ENCODE measurements at regions not wholly inside any gene's neighbourhood (a gene's known extent, or its start where the extent isn't known, plus 50 kb on each side); places are given as distances from the start of the nearest gene placed in this dataset.

GRCh38 chr3:176167272-176167671 is 1030.0 kb downstream of the TBL1XR1 start:
- H3K9me3 ChIP-seq = no peaks in the 10 kb centered on the region
- H3K4me3 ChIP-seq = no peak overlapping the region
- H3K36me3 ChIP-seq = no peaks in the 10 kb centered on the region
- H3K27me3 ChIP-seq = no peaks in the 10 kb centered on the region
- WGBS, 2 donors (ENCODE audit: low coverage in 1 of 2) = 61 to 69% methylated on average over 2 of the region's 2 CpGs
- ATAC-seq = no peak
- no peaks in the 10 kb centered on the region for H3K4me1 ChIP-seq
- no peak overlapping the region for H3K27ac ChIP-seq
- TF ChIP-seq CTCF (IDR thresholded peaks at IDR 0.05) (no peak), POLR2AphosphoS5 (IDR thresholded peaks at IDR 0.05) (no peak), EP300 (IDR thresholded peaks at IDR 0.05) (no peak), POLR2A (IDR thresholded peaks at IDR 0.05) (no peak)

GRCh38 chr3:176160997-176161396 is 1036.3 kb downstream of the TBL1XR1 start:
- ATAC-seq = no peak
- no peak overlapping the region for H3K27ac ChIP-seq
- peaks cover 0 to 7% (median 0%) of the 10 kb centered on the region in 3 donors for H3K9me3 ChIP-seq
- TF ChIP-seq POLR2AphosphoS5 (IDR thresholded peaks at IDR 0.05) (no peak), CTCF (IDR thresholded peaks at IDR 0.05) (no peak), POLR2A (IDR thresholded peaks at IDR 0.05) (no peak), EP300 (IDR thresholded peaks at IDR 0.05) (no peak)
- H3K36me3 ChIP-seq = no peaks in the 10 kb centered on the region
- H3K27me3 ChIP-seq = no peaks in the 10 kb centered on the region
- no peaks in the 10 kb centered on the region for H3K4me1 ChIP-seq
- H3K4me3 ChIP-seq = no peak overlapping the region

GRCh38 chr3:176159796-176160195 is 1037.5 kb downstream of the TBL1XR1 start:
- TF ChIP-seq POLR2A (IDR thresholded peaks at IDR 0.05) (no peak), POLR2AphosphoS5 (IDR thresholded peaks at IDR 0.05) (no peak), CTCF (IDR thresholded peaks at IDR 0.05) (no peak), EP300 (IDR thresholded peaks at IDR 0.05) (no peak)
- Histone ChIP-seq H3K4me1 (no peaks in the 10 kb centered on the region), H3K36me3 (no peaks in the 10 kb centered on the region), H3K4me3 (no peak overlapping the region), H3K27me3 (no peaks in the 10 kb centered on the region), H3K9me3 (peaks cover 0 to 7% (median 0%) of the 10 kb centered on the region in 3 donors), H3K27ac (no peak overlapping the region)
- ATAC-seq = no peak
- WGBS, 2 donors (ENCODE audit: low coverage in 1 of 2) = no CpG with 5 or more reads among the region's 2 CpGs

GRCh38 chr3:176155012-176155411 is 1042.3 kb downstream of the TBL1XR1 start:
- Histone ChIP-seq H3K4me3 (no peak overlapping the region), H3K27me3 (no peaks in the 10 kb centered on the region), H3K9me3 (peaks cover 0 to 4% (median 0%) of the 10 kb centered on the region in 3 donors), H3K4me1 (no peaks in the 10 kb centered on the region), H3K27ac (no peak overlapping the region), H3K36me3 (no peaks in the 10 kb centered on the region)
- no peak for ATAC-seq
- 89 to 90% methylated on average over 2 to 4 of the region's 6 CpGs for WGBS, 2 donors (ENCODE audit: low coverage in 1 of 2)
- TF ChIP-seq POLR2AphosphoS5 (IDR thresholded peaks at IDR 0.05) (no peak), CTCF (IDR thresholded peaks at IDR 0.05) (no peak), EP300 (IDR thresholded peaks at IDR 0.05) (no peak), POLR2A (IDR thresholded peaks at IDR 0.05) (no peak)

- TF ChIP-seq CTCF (IDR thresholded peaks at IDR 0.05) (no peak), POLR2A (IDR thresholded peaks at IDR 0.05) (no peak), POLR2AphosphoS5 (IDR thresholded peaks at IDR 0.05) (no peak), EP300 (IDR thresholded peaks at IDR 0.05) (no peak)
- ATAC-seq = no peak
These were observed 1047.7 kb downstream of the TBL1XR1 start for GRCh38 chr3:176149567-176149966.

More at GRCh38 chr3:176149567-176149966, 1047.7 kb downstream of the TBL1XR1 start:
- H3K27me3 ChIP-seq = no peaks in the 10 kb centered on the region
- H3K4me3 ChIP-seq = no peak overlapping the region
- no peaks in the 10 kb centered on the region for H3K9me3 ChIP-seq
- H3K36me3 ChIP-seq = no peaks in the 10 kb centered on the region
- no peak overlapping the region for H3K27ac ChIP-seq
- no peaks in the 10 kb centered on the region for H3K4me1 ChIP-seq

All from gastroesophageal sphincter (tissue), 4 donors.